Suprapubic skin (tissue), 4 donors: ENCODE measurements at regions not wholly inside any gene's neighbourhood (a gene's known extent, or its start where the extent isn't known, plus 50 kb on each side); places are given as distances from the start of the nearest gene placed in this dataset.

Source experiments
- DNase-seq, 2 donors: peaks; one replicate each; pipeline ENCODE4 v3.0.0-alpha.2; 2019; ENCODE audit warnings: low spot score in 2 of 2
- H3K27ac ChIP-seq: fragments of 200-600 bp; sonication (generic); one replicate; pipeline ENCODE4 v1.5.1; 2019
- H3K27me3 ChIP-seq: fragments of 200-600 bp; sonication (generic); one replicate; pipeline ENCODE4 v1.5.1; 2019
- H3K36me3 ChIP-seq: fragments of 200-600 bp; sonication (generic); one replicate; pipeline ENCODE4 v1.5.1; 2019
- H3K4me1 ChIP-seq: fragments of 200-600 bp; sonication (generic); one replicate; pipeline ENCODE4 v1.5.1; 2019
- H3K4me3 ChIP-seq: fragments of 200-600 bp; sonication (generic); one replicate; pipeline ENCODE4 v1.5.1; 2019; ENCODE audit warnings: mild to moderate bottlenecking
- H3K9me3 ChIP-seq: fragments of 200-600 bp; sonication (generic); one replicate; pipeline ENCODE4 v1.5.1; 2019
- EP300 ChIP-seq: sonication (generic); formaldehyde crosslinking; IDR thresholded peaks from one replicate; pipeline ENCODE4 v1.6.1; 2017; ENCODE audit warnings: antibody characterized with exemption
- POLR2A ChIP-seq, 2 donors: fragments of 450-650 bp; IDR thresholded peaks; one replicate each; pipeline ENCODE4 v1.6.1; 2017; ENCODE audit warnings: antibody characterized with exemption in 2 of 2, mild to moderate bottlenecking in 2 of 2, moderate library complexity in 2 of 2
- POLR2AphosphoS5 ChIP-seq, 3 donors: sonication (generic); formaldehyde crosslinking; IDR thresholded peaks; one replicate each; pipeline ENCODE4 v1.6.1; 2017; ENCODE audit warnings: antibody characterized with exemption in 3 of 3
- WGBS: methylation state at CpG from one replicate; pipeline ENCODE4 v1.1.5; 2018; 5-methylcytosine and 5-hydroxymethylcytosine counted together
- TF ChIP-seq, protein P1 (sequence below), 2 donors: fragments of 200-600 bp in 1 of 2; fragments of 450-650 bp in 1 of 2; sonication (generic) in 1 of 2; IDR thresholded peaks; one replicate each; pipeline ENCODE4 v1.5.1; 2016 to 2019; ENCODE audit warnings: antibody characterized with exemption in 2 of 2, mild to moderate bottlenecking in 1 of 2, moderate library complexity in 1 of 2

DNA sequence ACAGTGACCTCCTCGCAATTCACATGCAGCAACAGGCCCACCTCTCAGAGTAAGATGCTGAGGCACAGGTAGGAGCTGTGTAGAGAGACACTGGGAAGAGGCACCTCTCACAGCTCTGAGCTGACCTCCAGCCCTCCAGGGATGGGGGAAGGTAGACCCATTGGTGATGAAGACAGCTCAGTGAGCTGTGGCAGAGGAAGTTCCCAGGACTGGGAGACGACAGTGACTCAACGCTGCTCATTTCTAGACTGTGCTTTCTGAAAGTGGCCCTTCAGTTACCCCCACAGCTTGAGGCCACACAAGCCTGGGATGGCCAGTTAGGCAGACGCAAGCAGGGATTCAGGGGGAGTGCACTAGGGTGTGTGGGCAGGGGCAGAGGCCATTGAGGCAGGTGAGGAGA is 2073.2 kb downstream of the TP53TG3F start:
- TF ChIP-seq EP300, result no peak
- no peak for TF ChIP-seq POLR2AphosphoS5 (IDR thresholded peaks at IDR 0.05)
- no peak for TF ChIP-seq POLR2A (IDR thresholded peaks at IDR 0.05)
- TF ChIP-seq, protein P1, sequence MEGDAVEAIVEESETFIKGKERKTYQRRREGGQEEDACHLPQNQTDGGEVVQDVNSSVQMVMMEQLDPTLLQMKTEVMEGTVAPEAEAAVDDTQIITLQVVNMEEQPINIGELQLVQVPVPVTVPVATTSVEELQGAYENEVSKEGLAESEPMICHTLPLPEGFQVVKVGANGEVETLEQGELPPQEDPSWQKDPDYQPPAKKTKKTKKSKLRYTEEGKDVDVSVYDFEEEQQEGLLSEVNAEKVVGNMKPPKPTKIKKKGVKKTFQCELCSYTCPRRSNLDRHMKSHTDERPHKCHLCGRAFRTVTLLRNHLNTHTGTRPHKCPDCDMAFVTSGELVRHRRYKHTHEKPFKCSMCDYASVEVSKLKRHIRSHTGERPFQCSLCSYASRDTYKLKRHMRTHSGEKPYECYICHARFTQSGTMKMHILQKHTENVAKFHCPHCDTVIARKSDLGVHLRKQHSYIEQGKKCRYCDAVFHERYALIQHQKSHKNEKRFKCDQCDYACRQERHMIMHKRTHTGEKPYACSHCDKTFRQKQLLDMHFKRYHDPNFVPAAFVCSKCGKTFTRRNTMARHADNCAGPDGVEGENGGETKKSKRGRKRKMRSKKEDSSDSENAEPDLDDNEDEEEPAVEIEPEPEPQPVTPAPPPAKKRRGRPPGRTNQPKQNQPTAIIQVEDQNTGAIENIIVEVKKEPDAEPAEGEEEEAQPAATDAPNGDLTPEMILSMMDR (IDR thresholded peaks at IDR 0.05), result no peak
- no peak for DNase-seq
- H3K9me3 ChIP-seq, result no peaks in the 10 kb centered on the region
- H3K27me3 ChIP-seq, result no peaks in the 10 kb centered on the region
- H3K27ac ChIP-seq, result no peak overlapping the region
- no peaks in the 10 kb centered on the region for H3K36me3 ChIP-seq
- H3K4me1 ChIP-seq, result no peaks in the 10 kb centered on the region
- WGBS, result 81% methylated on average over 4 of the region's 4 CpGs
- H3K4me3 ChIP-seq, result no peak overlapping the region

DNA sequence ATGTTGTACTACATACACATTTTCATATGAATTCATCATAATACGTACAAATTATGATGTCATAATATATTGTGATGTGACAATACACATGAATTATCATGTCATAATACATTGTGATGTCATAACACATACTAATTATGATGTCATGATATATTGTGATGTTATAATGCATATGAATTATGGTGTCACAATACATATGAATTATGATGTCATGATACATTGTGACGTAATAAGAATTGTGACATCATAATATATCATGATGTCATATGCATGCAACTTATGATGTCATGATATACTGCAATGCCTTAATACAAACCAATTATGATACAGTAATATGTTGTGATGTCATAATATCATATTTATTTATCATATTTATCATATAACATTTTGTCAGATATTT is 2074.3 kb downstream of the TP53TG3F start:
- TF ChIP-seq EP300 (no peak), POLR2AphosphoS5 (IDR thresholded peaks at IDR 0.05) (no peak), POLR2A (IDR thresholded peaks at IDR 0.05) (no peak)
- TF ChIP-seq, protein P1 (IDR thresholded peaks at IDR 0.05), result no peak
- Histone ChIP-seq H3K4me3 (no peak overlapping the region), H3K27ac (no peak overlapping the region), H3K9me3 (no peaks in the 10 kb centered on the region), H3K4me1 (no peaks in the 10 kb centered on the region), H3K27me3 (no peaks in the 10 kb centered on the region), H3K36me3 (no peaks in the 10 kb centered on the region)
- DNase-seq, result no peak
- 56% methylated on average over 2 of the region's 2 CpGs for WGBS

DNA sequence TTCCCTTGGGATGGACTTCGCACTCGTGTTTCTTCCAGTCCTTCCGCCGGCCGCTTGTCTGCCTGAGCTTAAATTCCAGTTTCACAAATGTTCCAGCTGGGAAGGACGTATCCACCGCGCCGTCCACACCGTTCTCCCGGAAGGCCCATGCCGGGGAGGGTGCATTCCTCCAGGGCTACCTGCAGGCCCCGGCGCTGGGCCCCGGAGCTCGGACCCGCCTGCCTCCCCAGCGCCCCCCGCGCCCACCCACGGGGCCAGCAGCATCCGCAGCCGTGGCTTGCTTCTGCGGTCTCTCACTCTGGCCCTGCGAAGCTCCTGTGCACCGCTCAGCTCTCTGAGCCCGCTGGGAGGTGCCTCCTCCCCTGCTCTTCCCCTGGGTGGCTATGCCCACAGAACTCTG is 2084.1 kb downstream of the TP53TG3F start:
- Histone ChIP-seq H3K4me1 (no peaks in the 10 kb centered on the region), H3K9me3 (no peaks in the 10 kb centered on the region), H3K27me3 (no peaks in the 10 kb centered on the region), H3K27ac (no peak overlapping the region), H3K36me3 (no peaks in the 10 kb centered on the region), H3K4me3 (no peak overlapping the region)
- TF ChIP-seq POLR2A (IDR thresholded peaks at IDR 0.05), result no peak
- no peak for TF ChIP-seq POLR2AphosphoS5 (IDR thresholded peaks at IDR 0.05)
- no peak for TF ChIP-seq EP300
- TF ChIP-seq, protein P1 (IDR thresholded peaks at IDR 0.05), result no peak
- 80% methylated on average over 27 of the region's 27 CpGs for WGBS
- DNase-seq, result no peak

DNA sequence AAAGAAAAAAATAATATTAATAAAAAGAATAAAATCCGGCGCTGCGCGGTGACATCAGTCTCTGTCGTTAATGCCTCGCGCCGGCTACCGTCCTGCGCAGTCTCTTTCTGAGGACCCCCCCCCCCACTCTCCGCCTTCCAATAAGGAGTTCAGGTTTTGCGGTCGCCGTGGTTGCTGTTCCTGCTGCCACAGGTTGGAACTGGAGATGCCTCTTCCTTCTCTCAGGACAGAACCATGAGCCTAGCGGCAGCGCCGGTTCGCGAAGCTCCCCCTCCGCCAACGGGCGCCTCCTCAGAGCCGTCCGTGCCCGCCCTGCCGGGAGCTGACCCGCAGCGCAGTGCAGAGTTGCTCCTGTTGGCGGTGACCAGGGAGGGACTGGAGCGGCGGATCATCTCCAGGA is 2093.4 kb downstream of the TP53TG3F start:
- no peaks in the 10 kb centered on the region for H3K27me3 ChIP-seq
- WGBS, result 53% methylated on average over 31 of the region's 31 CpGs
- TF ChIP-seq POLR2AphosphoS5 (IDR thresholded peaks at IDR 0.05) (no peak), POLR2A (IDR thresholded peaks at IDR 0.05) (no peak), EP300 (no peak)
- TF ChIP-seq, protein P1 (IDR thresholded peaks at IDR 0.05), result no peak
- no peak for DNase-seq
- no peak overlapping the region for H3K4me3 ChIP-seq
- H3K9me3 ChIP-seq, result no peaks in the 10 kb centered on the region
- no peaks in the 10 kb centered on the region for H3K4me1 ChIP-seq
- no peak overlapping the region for H3K27ac ChIP-seq
- no peaks in the 10 kb centered on the region for H3K36me3 ChIP-seq

DNA sequence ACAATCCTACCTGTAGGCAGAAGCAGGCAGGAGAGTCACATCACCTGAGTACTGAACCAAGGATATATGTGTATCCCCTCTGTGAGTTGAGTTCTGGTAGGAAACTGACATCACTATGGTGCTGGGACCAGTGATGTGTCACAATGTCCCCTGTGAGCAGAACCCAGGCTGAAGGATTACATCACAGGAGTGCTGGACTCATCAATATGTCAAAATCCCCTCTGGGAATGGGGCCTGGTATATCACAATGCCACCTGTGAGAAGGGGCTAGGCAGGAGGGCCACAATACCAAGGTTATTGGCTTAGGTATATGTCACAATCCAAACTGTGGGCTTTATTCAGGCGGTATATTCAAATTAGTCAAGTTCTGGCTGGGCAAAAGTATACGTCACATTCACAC is 2098.3 kb downstream of the TP53TG3F start:
- Histone ChIP-seq H3K4me3 (no peak overlapping the region), H3K4me1 (peaks cover 4% of the 10 kb centered on the region), H3K9me3 (peaks cover 4% of the 10 kb centered on the region), H3K27ac (no peak overlapping the region), H3K36me3 (no peaks in the 10 kb centered on the region), H3K27me3 (no peaks in the 10 kb centered on the region)
- no peak for DNase-seq
- TF ChIP-seq, protein P1 (IDR thresholded peaks at IDR 0.05), result no peak
- TF ChIP-seq POLR2AphosphoS5 (IDR thresholded peaks at IDR 0.05) (no peak), EP300 (no peak), POLR2A (IDR thresholded peaks at IDR 0.05) (no peak)
- 73% methylated on average over 2 of the region's 2 CpGs for WGBS
